NCI-H187 (cell line): ENCODE measurements at regions not wholly inside any gene's neighbourhood (a gene's known extent, or its start where the extent isn't known, plus 50 kb on each side); places are given as distances from the start of the nearest gene placed in this dataset.

Experiments used
- DNase-seq, 2 experiments: peaks; one replicate each; lab custom pipeline; 2025; lab: John Stamatoyannopoulos, UW

GRCh38 chr2:151032741-151033191, 228.9 kb downstream of the RBM43 start:
- DNase-seq = no peak

- DNase-seq = no peak
These were observed 230.9 kb downstream of the RBM43 start for GRCh38 chr2:151030663-151031230.

- DNase-seq = no peak
These were observed 232.1 kb downstream of the RBM43 start for GRCh38 chr2:151029406-151030157.

- DNase-seq = no peak
These were observed 232.9 kb downstream of the RBM43 start for GRCh38 chr2:151028691-151029176.

- no peak for DNase-seq
These were observed 234.5 kb downstream of the RBM43 start for GRCh38 chr2:151027151-151027550.

- no peak for DNase-seq
These were observed 235.8 kb downstream of the RBM43 start for GRCh38 chr2:151025816-151026215.

GRCh38 chr2:151024696-151025251, 236.9 kb downstream of the RBM43 start:
- no peak for DNase-seq

- DNase-seq = no peak
These were observed 239.8 kb downstream of the RBM43 start for GRCh38 chr2:151021747-151022452.

- no peak for DNase-seq
These were observed 241.3 kb downstream of the RBM43 start for GRCh38 chr2:151020411-151020810.

GRCh38 chr2:151009437-151010175, 252.1 kb downstream of the RBM43 start:
- DNase-seq = no peak

GRCh38 chr2:151007365-151007764, 254.3 kb downstream of the RBM43 start:
- DNase-seq = peak; percentile 54 to 80

- no peak for DNase-seq
These were observed 258.6 kb downstream of the RBM43 start for GRCh38 chr2:151002959-151003600.

- DNase-seq = peak in 1 of 2 experiments; percentile 7
These were observed 263.8 kb downstream of the RBM43 start for GRCh38 chr2:150997702-150998440.

- no peak for DNase-seq
These were observed 264.6 kb downstream of the RBM43 start for GRCh38 chr2:150997066-150997465.

- DNase-seq = no peak
These were observed 267.6 kb downstream of the RBM43 start for GRCh38 chr2:150994076-150994475.

GRCh38 chr2:150989969-150990368, 271.7 kb downstream of the RBM43 start:
- DNase-seq = no peak

GRCh38 chr2:150985741-150986140, 275.9 kb downstream of the RBM43 start:
- no peak for DNase-seq

GRCh38 chr2:150983314-150983897, 278.3 kb downstream of the RBM43 start:
- no peak for DNase-seq

GRCh38 chr2:150981826-150982225, 279.8 kb downstream of the RBM43 start:
- DNase-seq = no peak

- DNase-seq = no peak
These were observed 283.6 kb downstream of the RBM43 start for GRCh38 chr2:150978053-150978452.
